ENCODE measurements at regions not wholly inside any gene's neighbourhood (a gene's known extent, or its start where the extent isn't known, plus 50 kb on each side); places are given as distances from the start of the nearest gene placed in this dataset.

DNA sequence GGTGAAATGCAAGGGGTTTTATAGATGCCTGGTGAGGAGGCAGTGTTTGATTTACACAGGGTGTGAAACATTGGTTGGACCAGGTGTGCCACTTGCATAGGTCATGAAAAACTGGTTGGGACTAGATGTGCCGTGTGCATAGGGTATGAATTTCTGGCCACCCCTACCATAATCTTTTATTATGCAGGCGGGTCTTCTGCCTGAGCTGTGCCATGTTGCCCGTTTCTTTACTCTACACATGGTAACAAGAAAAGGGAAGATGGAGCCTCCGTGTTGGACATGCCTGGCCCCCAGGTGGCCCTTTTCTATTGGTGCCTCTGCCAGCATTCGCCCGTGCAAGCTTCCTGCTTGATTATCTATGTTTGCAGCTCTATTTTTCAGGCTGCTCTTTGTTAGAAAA, 805.4 kb downstream of the TRIB2 start:
- TF ChIP-seq POLR2A (IDR thresholded peaks at IDR 0.05; ENCODE audit: low read depth, low read length), result 0 out of 2 replicates have a peak, but pooled peaks have one; percentile 17
- TF ChIP-seq TAF1 (IDR thresholded peaks at IDR 0.05; ENCODE audit: low read depth, low read length), result no peak
- no peak for TF ChIP-seq POLR2AphosphoS5 (IDR thresholded peaks at IDR 0.05; ENCODE audit: low read depth, low read length)
